DMS 273 (cell line): ENCODE measurements at regions not wholly inside any gene's neighbourhood (a gene's known extent, or its start where the extent isn't known, plus 50 kb on each side); places are given as distances from the start of the nearest gene placed in this dataset.

ENCODE experiments used
- DNase-seq: peaks from one replicate; lab custom pipeline; 2025; ENCODE audit not compliant: unreplicated experiment; lab: John Stamatoyannopoulos, UW

- DNase-seq, result no peak
Observed at GRCh38 chr21:19914028-19914427, 1084.2 kb upstream of the NCAM2 start.

DNA sequence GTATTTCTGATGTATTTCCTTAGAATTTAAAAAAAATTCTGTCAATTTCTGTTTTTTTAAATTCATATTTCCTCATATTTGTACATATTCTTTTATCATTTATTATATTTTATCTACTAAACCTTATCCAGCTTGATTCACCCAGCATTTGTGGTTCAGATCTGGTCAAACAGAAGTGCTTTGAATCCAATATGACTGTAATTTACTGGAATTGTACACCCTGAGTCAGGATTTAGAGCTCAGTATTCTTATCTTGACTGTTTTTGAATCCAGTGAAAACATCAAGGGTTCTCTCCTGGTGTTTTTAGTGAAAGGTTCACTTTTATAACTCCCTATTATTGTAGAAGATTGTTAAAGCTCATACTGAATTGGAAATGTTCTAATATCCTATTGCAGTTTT, 1077.0 kb upstream of the NCAM2 start:
- DNase-seq, result no peak

DNA sequence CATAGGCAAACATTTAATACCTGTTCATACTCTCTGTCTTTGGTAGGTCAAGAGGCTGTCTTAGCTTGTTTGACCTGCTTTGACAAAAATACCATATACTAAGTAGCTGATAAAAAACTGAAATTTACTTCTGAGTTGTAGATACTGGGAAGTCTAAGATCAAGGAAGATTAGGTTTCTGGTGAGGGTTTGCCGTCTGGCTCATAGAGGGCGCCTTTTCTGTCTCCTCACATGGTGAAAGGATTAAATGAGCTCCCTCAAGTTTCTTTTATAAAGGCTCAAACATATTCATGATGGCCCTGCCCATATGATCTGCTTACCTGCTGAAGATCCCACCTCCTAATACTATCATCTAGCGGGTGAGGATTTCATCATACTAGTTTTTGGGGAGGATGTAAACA, 1076.1 kb upstream of the NCAM2 start:
- no peak for DNase-seq

DNA sequence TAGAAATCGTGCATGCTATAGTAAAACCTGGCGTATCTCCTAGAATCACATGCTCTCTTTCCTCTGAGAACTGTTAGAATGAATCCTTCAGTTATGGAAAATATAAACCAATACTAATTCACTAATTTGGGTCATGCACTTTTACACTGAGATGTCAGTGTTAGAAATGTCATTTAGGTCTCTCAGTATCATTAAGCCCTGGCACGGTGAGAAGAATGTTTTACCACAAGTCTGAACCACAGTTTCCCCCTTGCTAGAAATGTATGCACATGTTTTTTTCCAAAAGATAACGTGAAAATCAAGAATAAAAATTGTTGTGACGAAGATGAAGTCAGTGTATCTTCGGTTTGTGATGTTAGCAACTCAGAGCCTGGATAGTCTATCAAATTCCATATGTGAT, 1062.7 kb upstream of the NCAM2 start:
- DNase-seq, result no peak

DNA sequence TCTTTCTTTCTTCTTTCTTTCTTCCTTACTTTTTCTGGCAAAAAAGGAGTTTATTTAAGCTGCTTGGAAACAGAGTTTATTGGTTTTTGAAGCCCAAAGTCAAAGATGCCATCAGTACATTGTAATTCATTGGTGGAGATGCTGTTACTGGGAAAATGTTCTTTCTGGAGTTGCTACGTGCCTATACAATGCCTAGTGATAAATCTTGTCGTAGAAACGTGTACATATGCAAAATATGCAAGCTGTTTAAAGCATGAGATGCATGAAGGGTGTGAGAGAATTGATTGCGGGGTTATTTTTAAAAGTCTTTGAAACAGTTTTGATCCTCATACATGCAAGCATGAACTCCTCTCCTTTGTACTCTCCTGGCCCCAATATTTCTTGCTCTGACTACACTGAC, 1060.6 kb upstream of the NCAM2 start:
- DNase-seq, result no peak

GRCh38 chr21:19941626-19942025, 1056.6 kb upstream of the NCAM2 start:
- DNase-seq, result no peak

DNA sequence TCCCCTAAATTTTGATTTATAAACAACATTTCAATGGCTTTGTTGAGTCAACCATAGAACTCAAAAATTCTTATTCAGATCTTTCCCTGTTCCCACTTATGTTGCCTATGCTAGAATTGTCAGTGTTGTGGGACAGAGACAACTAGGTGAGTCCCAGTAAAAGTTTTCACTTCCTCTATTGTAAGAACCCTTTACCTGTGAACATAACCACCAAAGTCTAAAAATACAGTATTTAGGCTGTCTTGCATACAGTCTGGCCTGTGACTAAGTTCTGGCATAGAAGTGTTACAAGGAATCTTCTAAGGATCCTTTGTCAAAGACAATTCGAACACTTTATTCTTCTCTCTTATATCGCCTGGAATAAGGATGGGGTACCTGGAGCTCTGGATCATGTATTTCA, 1047.9 kb upstream of the NCAM2 start:
- DNase-seq, result no peak

- no peak for DNase-seq
Observed at GRCh38 chr21:19969156-19969555, 1029.1 kb upstream of the NCAM2 start.

DNA sequence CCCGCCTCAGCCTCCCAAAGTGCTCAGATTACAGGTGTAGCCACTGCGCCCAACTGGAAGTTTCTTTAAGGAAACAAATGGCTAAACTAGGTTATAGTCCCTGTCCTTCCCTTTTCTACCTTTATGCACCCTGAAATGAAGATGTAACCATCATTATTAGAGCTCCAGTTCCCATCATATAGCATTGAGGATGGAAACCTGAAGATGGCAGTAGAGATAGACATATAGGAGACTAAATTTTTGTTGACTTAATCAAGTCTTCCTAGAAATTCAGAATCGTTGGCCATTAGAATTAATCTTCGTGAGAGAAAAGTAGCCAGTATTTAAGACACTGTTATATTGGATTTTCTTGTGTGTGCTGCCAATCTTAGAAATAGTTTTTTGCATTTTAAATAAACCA, 1016.3 kb upstream of the NCAM2 start:
- peak; percentile 22 for DNase-seq

DNA sequence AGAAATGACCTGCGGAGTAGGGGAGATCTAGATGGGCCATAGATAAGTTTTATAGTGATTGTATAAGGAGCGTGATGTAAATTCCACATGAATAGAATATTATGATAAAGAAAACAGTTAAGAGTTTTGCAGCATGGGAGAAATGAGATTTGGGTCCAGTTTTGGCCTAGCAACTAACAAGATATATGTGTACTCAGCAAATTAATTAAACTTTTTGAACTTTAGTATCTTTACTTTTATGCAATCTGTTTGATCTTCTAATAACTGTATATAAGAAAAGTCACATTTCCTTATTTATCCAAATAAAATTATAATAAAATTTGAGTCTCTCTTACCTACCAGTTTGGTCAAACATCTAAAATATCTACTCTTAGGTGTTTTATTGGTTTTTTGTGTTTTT, 1011.8 kb upstream of the NCAM2 start:
- DNase-seq, result no peak

DNA sequence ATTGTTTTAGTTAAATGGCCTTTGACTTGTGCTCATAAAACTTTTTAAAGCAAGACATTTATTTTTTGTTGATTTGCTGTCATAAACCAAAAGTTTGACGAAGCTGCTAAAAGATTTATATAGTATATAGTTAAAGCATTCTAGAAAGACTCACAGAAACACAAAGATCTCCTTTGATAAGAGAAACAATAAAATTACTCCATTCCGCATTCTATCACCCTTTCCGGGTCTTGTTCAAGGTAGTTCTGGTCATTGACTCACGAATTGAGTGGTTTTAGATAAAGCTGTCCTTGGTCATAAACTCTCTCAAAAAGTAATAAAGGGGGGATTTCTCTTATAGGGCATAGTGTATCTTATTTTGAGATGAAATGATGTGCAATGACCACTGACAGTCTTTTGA, 1010.5 kb upstream of the NCAM2 start:
- DNase-seq, result no peak

DNA sequence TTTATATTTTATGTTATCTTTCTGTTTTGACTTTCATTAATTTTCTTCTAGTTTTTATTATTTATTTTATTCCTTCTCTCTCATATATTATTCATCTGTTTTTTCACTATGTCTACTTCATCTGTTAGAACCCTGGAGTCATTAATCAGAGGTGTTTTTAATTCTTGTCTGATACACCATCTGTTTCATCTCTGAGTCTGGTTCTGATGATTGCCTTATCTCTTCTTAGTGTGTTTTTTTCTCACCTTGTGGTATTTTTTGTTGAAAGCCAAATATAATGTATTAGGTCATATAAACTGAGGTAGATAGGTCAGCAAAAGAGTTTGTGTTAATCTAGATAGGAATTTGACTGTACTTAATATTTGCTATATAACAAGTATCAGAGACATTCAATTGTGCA, 1005.7 kb upstream of the NCAM2 start:
- DNase-seq, result peak; percentile 2

DNA sequence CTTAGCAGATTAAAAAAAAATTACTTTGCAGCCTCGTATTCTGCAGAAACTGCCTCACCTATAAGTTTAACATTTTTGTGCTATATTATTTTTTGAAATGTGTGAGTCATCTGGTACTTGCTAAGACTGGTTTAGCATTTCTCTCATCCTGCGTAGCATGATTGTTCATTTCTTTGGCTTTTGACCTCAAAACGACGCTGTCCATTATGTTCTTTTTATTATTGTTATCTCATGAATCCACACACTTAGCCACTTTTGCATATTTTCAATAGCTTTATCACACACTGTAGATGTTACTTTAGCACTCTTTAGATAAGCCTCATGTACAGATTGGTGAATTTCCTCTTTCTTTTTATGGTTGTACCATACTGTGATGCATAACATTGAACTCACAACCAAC, 1004.9 kb upstream of the NCAM2 start:
- DNase-seq, result no peak

DNA sequence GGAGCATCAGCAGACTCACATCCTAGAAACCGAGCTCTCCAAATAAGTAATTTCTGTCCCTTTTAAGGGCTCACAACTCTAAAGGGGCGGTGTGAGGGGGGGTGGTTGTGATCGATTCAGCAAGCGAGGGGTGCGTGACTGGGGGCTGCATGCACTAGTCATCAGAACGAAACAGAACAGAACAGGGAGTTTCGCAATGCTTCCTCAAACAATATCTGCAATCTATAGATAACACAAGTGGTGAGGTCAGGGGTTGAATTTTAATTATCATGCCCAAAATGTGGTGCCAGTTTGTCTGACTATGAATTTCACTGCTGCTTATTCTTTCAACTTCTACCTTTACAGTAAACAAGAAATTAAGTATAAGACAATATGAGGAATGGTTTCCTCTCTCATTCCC, 1003.0 kb upstream of the NCAM2 start:
- no peak for DNase-seq

GRCh38 chr21:19998453-19998852, 999.8 kb upstream of the NCAM2 start:
- no peak for DNase-seq

DNA sequence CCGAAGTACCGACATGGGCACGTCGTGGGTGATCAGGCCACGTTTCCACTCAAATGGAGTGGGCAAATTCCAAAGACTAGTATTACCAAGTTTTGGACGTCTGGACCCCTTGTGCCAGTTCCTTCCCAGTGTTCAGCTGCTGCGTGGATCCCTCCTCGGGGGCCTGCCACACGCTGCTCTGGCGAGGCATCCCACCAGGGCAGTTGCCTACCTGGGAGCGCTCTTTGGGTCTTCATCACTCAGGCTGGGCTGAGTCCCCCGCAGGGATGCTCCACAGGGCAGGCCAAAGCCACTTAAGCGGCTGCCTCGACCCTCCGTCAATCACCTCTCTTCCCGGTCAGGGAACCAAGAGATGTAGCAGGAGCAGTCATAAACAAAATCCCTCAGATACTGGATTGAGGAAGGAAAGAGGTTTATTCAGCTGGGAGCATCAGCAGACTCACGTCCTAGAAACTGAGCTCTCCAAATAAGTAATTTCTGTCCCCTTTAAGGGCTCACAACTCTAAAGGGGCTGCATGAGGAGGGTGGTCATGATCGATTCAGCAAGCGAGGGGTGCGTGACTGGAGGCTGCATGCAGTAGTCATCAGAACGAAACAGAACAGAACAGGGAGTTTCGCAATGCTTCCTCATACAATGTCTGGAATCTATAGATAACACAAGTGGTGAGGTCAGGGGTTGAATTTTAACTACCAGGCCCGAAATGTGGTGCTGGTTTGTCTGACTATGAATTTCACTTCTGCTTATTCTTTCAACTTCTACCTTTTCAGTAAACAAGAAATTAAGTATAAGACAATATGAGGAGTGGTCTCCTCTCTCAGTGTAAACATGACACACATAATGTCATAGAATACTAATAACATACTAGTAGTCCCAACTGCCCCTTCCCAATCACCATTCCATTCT, 998.6 kb upstream of the NCAM2 start:
- no peak for DNase-seq

GRCh38 chr21:20004367-20004766, 993.8 kb upstream of the NCAM2 start:
- peak; percentile 61 for DNase-seq

DNA sequence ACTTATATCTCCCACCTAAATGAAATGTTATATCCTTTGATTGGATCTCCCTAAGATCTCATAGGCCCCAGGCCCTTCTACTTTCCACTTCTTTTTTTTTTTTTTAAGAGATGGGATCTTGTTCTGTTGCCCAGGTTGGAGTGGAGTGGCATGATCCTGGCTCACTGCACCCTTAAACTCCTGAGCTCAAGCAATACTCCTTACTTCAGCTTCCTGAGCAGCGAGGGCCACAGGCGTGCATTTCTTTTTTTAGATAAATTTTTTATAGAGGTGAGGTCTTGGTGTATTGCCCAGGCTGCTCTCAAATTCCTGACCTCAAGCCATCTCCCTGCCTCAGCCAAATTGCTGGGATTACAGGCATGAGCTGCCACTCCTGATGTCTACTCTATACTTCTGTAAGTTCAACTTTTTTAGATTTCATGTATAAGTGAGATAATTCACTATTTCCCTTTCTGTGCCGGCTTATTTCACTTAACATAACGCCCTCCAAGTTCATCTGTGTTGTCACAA, 987.5 kb upstream of the NCAM2 start:
- DNase-seq, result no peak

DNA sequence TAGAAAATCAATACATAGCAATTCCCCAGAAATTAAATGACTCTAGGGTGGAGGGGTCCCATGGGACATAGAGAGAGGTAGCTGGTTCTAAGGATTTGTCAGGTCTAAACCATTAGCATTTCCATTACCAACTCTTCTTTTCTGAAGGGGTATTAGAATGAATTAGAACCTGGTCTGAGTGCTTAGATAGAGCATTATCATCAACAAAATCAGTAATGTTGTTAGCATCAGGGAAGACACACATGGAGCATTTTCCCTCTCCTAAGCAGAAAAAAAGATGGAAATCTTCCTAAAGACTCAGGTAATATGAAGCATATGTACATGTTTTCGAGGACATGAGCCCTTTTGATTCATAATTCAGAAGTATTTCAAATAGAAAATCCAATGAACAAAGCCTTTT, 984.4 kb upstream of the NCAM2 start:
- no peak for DNase-seq

GRCh38 chr21:20016435-20017005, 981.7 kb upstream of the NCAM2 start:
- no peak for DNase-seq

- DNase-seq, result no peak
Observed at GRCh38 chr21:20020026-20020425, 978.2 kb upstream of the NCAM2 start.

DNA sequence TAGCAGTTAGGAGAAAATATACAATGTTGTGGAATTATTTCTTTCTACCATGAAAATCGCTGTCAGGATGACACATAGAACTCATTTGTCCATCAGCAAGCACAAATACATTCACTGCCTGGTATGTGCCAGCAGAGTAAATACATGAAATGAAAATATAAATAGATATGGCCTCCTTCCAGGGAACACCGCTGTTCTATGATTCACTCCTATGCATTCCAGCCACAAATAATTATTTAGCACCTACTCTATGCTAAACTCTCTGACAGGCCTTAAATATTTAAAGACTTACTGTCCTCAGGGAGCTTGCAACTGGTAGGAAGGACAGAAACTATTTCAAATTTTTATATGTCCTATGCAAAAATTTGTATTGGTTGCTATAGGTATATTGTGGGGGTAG, 975.0 kb upstream of the NCAM2 start:
- DNase-seq, result peak; percentile 31

DNA sequence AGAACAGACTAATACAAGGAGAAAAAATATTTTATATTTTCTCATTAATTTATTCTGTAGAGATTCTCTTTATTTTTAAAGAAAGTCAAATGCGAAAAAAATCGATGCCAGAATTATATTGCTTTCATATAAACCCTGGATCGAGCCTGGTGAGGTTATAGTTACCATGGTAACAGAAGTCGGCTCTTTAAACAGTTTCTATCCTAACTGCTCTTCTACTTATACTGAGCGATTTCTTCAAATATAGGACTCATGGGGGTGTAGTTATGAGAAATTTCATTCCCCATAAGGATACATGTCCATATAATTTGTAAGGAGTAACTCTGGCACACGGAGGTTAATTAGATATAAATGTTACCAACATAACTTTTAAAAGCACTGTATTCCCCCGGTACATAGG, 973.5 kb upstream of the NCAM2 start:
- peak; percentile 15 for DNase-seq
